K562 (cell line): ENCODE measurements at regions not wholly inside any gene's neighbourhood (a gene's known extent, or its start where the extent isn't known, plus 50 kb on each side); places are given as distances from the start of the nearest gene placed in this dataset.

ENCODE experiments used
- TRIM24 ChIP-seq, 2 experiments: fragments of 450-650 bp; IDR thresholded peaks; 2 replicates each; pipeline ENCODE4 v1.6.1; 2016
- ZNF311 ChIP-seq: fragments of 250-450 bp; sonication (Bioruptor Pico); IDR thresholded peaks from 2 replicates; pipeline ENCODE4 v1.4.0; 2020; ENCODE audit warnings: mild to moderate bottlenecking, moderate library complexity
- TF ChIP-seq, protein P1 (sequence below), 2 experiments: fragments of 450-650 bp; formaldehyde crosslinking in 1 of 2; IDR thresholded peaks; 2 replicates each; pipeline versions ENCODE4 v1.4.0 to v1.6.1; 2014 to 2020; ENCODE audit warnings: mild to moderate bottlenecking in 2 of 2, borderline replicate concordance in 1 of 2, low read depth in 1 of 2
- TF ChIP-seq, protein P2 (sequence below): fragments of 450-650 bp; formaldehyde crosslinking; IDR thresholded peaks from 2 replicates; pipeline ENCODE4 v1.4.0; 2020; ENCODE audit warnings: mild to moderate bottlenecking, mixed read lengths

DNA sequence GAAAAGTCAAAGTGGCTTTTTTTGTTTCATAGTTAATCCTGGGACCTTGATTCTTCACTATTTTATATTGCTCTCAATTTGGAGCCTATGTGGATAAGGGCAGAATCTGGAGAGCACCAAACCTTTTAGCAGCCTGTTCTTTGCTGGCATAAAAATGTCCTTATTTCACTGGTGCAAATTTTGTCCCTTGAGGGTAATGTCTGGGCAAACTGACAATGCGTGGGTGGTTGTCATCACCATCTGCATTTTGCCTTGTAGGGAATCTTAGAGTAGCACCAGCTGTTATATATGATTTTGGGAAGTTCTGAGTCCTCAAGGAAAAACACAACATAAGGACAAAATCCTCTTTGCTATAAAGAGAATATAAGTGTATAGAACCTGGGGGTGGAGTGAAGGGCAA lies 336.9 kb upstream of the HTR2A start (continued):
- TF ChIP-seq, protein P1, sequence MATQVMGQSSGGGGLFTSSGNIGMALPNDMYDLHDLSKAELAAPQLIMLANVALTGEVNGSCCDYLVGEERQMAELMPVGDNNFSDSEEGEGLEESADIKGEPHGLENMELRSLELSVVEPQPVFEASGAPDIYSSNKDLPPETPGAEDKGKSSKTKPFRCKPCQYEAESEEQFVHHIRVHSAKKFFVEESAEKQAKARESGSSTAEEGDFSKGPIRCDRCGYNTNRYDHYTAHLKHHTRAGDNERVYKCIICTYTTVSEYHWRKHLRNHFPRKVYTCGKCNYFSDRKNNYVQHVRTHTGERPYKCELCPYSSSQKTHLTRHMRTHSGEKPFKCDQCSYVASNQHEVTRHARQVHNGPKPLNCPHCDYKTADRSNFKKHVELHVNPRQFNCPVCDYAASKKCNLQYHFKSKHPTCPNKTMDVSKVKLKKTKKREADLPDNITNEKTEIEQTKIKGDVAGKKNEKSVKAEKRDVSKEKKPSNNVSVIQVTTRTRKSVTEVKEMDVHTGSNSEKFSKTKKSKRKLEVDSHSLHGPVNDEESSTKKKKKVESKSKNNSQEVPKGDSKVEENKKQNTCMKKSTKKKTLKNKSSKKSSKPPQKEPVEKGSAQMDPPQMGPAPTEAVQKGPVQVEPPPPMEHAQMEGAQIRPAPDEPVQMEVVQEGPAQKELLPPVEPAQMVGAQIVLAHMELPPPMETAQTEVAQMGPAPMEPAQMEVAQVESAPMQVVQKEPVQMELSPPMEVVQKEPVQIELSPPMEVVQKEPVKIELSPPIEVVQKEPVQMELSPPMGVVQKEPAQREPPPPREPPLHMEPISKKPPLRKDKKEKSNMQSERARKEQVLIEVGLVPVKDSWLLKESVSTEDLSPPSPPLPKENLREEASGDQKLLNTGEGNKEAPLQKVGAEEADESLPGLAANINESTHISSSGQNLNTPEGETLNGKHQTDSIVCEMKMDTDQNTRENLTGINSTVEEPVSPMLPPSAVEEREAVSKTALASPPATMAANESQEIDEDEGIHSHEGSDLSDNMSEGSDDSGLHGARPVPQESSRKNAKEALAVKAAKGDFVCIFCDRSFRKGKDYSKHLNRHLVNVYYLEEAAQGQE (IDR thresholded peaks at IDR 0.05; ENCODE audit: borderline replicate concordance): no peak
- TF ChIP-seq, protein P1 (CRISPR knock-in tag; IDR thresholded peaks at IDR 0.05; ENCODE audit: low read depth): no peak
- TF ChIP-seq TRIM24 (IDR thresholded peaks at IDR 0.05): no peak
- TF ChIP-seq, protein P2, sequence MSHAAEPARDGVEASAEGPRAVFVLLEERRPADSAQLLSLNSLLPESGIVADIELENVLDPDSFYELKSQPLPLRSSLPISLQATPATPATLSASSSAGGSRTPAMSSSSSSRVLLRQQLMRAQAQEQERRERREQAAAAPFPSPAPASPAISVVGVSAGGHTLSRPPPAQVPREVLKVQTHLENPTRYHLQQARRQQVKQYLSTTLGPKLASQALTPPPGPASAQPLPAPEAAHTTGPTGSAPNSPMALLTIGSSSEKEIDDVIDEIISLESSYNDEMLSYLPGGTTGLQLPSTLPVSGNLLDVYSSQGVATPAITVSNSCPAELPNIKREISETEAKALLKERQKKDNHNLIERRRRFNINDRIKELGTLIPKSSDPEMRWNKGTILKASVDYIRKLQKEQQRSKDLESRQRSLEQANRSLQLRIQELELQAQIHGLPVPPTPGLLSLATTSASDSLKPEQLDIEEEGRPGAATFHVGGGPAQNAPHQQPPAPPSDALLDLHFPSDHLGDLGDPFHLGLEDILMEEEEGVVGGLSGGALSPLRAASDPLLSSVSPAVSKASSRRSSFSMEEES (CRISPR knock-in tag): no peak
- TF ChIP-seq ZNF311: no peak
